HepG2 (cell line): ENCODE measurements at regions not wholly inside any gene's neighbourhood (a gene's known extent, or its start where the extent isn't known, plus 50 kb on each side); places are given as distances from the start of the nearest gene placed in this dataset.

Experiments
- ATAC-seq: fragments of 200-7000 bp; cut with Tn5 transposase; 3 replicates; pipeline ENCODE4 v1.9.1; 2020; ENCODE audit warnings: mild to moderate bottlenecking, moderate library complexity
- BruUV-seq: library from RNA; stranded (reverse); fragments of 400-500 nt; replicated peaks from 2 replicates; lab custom pipeline; 2021; lab: Mats Ljungman, UMichigan
- CTCF ChIA-PET: fragments of 300-600 bp; formaldehyde crosslinking; extraction: SDS; loops from one replicate; lab custom pipeline; 2021; ENCODE audit warnings: low total read pairs, inconsistent platforms, low intra/inter-chr PET ratio; lab: Yijun Ruan, JAX
- POLR2A ChIA-PET: fragments of 350-600 bp; sonication (Branson Sonifier 250); formaldehyde crosslinking; loops from one replicate; lab custom pipeline; 2020; ENCODE audit warnings: antibody characterized with exemption, inconsistent platforms; lab: Yijun Ruan, JAX
- DNase-seq: peaks from one replicate; pipeline ENCODE4 v3.0.0-alpha.2; 2015; ENCODE audit warnings: low spot score
- FAIRE-seq: peaks from 3 replicates; lab custom pipeline; 2011; peaks lifted over from hg19 to GRCh38; lab: Jason Lieb, UNC
- H2AFZ ChIP-seq: one replicate; pipeline ENCODE4 v1.6.1; 2011; ENCODE audit warnings: low read length, inconsistent platforms
- H3K27ac ChIP-seq: fragments of 300-600 bp; 3 replicates; pipeline ENCODE4 v1.8.0; 2011; ENCODE audit warnings: mixed run types, mild to moderate bottlenecking, mixed read lengths, low read length, inconsistent platforms; ENCODE audit not compliant: insufficient read depth; ENCODE audit errors: extremely low read length
- H3K27me3 ChIP-seq, 2 experiments: fragments of 200-600 bp in 1 of 2; 2 replicates in 1 of 2; 3 replicates in 1 of 2; pipeline versions ENCODE4 v1.6.0 to v1.8.0; 2011; ENCODE audit warnings: low read length in 2 of 2, mild to moderate bottlenecking in 2 of 2, moderate library complexity in 2 of 2, inconsistent platforms in 1 of 2; ENCODE audit not compliant: insufficient read depth in 2 of 2, control insufficient read depth in 1 of 2
- H3K36me3 ChIP-seq, 2 experiments: fragments of 200-600 bp in 1 of 2; replicated peaks in 1 of 2; 2 replicates in 1 of 2; 3 replicates in 1 of 2; pipeline versions ENCODE4 v1.5.1 to v1.8.0; 2011; ENCODE audit warnings: low read length in 2 of 2, inconsistent platforms in 1 of 2; ENCODE audit not compliant: insufficient read depth in 2 of 2, control insufficient read depth in 1 of 2
- H3K4me1 ChIP-seq: 2 replicates; pipeline ENCODE4 v1.5.1; 2012; ENCODE audit warnings: low read length, inconsistent platforms; ENCODE audit not compliant: insufficient read depth
- H3K4me2 ChIP-seq: 2 replicates; pipeline ENCODE4 v1.6.0; 2011; ENCODE audit warnings: low read depth, low read length, inconsistent platforms
- H3K4me3 ChIP-seq, 3 experiments: fragments of 200-600 bp in 1 of 3; sonication (generic), shearing (Covaris generic) in 1 of 3; replicated peaks in 1 of 3; 2 replicates each; pipeline ENCODE4 v1.5.1; 2011 to 2016; ENCODE audit warnings: low read length in 3 of 3, inconsistent platforms in 2 of 3, low read depth in 2 of 3, mild to moderate bottlenecking in 2 of 3, control low read depth in 1 of 3, mixed read lengths in 1 of 3; ENCODE audit not compliant: insufficient read depth in 1 of 3
- H3K79me2 ChIP-seq: one replicate; pipeline ENCODE4 v1.6.1; 2011; ENCODE audit warnings: low read length, inconsistent platforms; ENCODE audit not compliant: insufficient read depth
- H3K9ac ChIP-seq: 2 replicates; pipeline ENCODE4 v1.6.0; 2011; ENCODE audit warnings: mild to moderate bottlenecking, low read depth, low read length, inconsistent platforms; ENCODE audit not compliant: insufficient read depth
- H3K9me3 ChIP-seq: 2 replicates; pipeline ENCODE4 v1.5.1; 2012; ENCODE audit warnings: mild to moderate bottlenecking, low read length
- H4K20me1 ChIP-seq: 2 replicates; pipeline ENCODE4 v1.6.0; 2011; ENCODE audit warnings: inconsistent platforms, mild to moderate bottlenecking, low read length, moderate library complexity; ENCODE audit not compliant: insufficient read depth
- ATRX ChIP-seq: sonication (generic); formaldehyde crosslinking; IDR thresholded peaks from 2 replicates; pipeline ENCODE4 v1.4.0; 2020; ENCODE audit warnings: missing genetic modification reagents, borderline replicate concordance
- HMGA1 ChIP-seq: sonication (generic); formaldehyde crosslinking; conservative IDR thresholded peaks from 2 replicates; pipeline ENCODE4 v1.4.0; 2020; ENCODE audit warnings: missing genetic modification reagents
- HOXA5 ChIP-seq: sonication (generic); formaldehyde crosslinking; IDR thresholded peaks from 2 replicates; pipeline ENCODE4 v1.4.0; 2020; ENCODE audit warnings: missing genetic modification reagents
- NRL ChIP-seq: sonication (generic); formaldehyde crosslinking; IDR thresholded peaks from 2 replicates; pipeline ENCODE4 v1.5.0; 2020; ENCODE audit warnings: missing genetic modification reagents, mild to moderate bottlenecking, moderate library complexity, borderline replicate concordance
- POLR2A ChIP-seq, 2 experiments: IDR thresholded peaks; 2 replicates each; pipeline ENCODE4 v1.6.1; 2011; ENCODE audit warnings: low read depth in 2 of 2, low read length in 2 of 2, mild to moderate bottlenecking in 1 of 2, moderate library complexity in 1 of 2; ENCODE audit not compliant: insufficient read depth in 1 of 2
- ZNF121 ChIP-seq: sonication (generic); formaldehyde crosslinking; IDR thresholded peaks from 2 replicates; pipeline ENCODE4 v1.5.0; 2020; ENCODE audit warnings: mild to moderate bottlenecking, missing genetic modification reagents
- ZNF451 ChIP-seq: sonication (generic); formaldehyde crosslinking; IDR thresholded peaks from 2 replicates; pipeline ENCODE4 v1.5.0; 2020; ENCODE audit warnings: mild to moderate bottlenecking, missing genetic modification reagents
- ZNF556 ChIP-seq: sonication (generic); formaldehyde crosslinking; IDR thresholded peaks from 2 replicates; pipeline ENCODE4 v1.4.0; 2020; ENCODE audit warnings: mild to moderate bottlenecking, missing genetic modification reagents, borderline replicate concordance
- ZNF607 ChIP-seq: sonication (generic); formaldehyde crosslinking; IDR thresholded peaks from 2 replicates; pipeline ENCODE4 v1.5.1; 2020; ENCODE audit warnings: missing genetic modification reagents, mild to moderate bottlenecking, borderline replicate concordance
- ZNF766 ChIP-seq: sonication (generic); formaldehyde crosslinking; IDR thresholded peaks from 2 replicates; pipeline ENCODE4 v1.5.0; 2020; ENCODE audit warnings: missing genetic modification reagents, borderline replicate concordance
- ZNF841 ChIP-seq: sonication (generic); formaldehyde crosslinking; IDR thresholded peaks from 2 replicates; pipeline ENCODE4 v1.8.1; 2023; ENCODE audit warnings: missing genetic modification reagents, borderline replicate concordance
- WGBS: methylation state at CpG from one replicate; pipeline ENCODE4 v1.1.6; 2017; ENCODE audit warnings: low lambda C conversion rate; 5-methylcytosine and 5-hydroxymethylcytosine counted together
- in situ Hi-C: cut with HindIII; loops from 2 replicates; pipeline ENCODE4 v1.10.0; 2017; ENCODE audit warnings: low pct_unique_long_range_greater_than_20kb; ENCODE audit not compliant: extremely low pct_ligation_motif_present
- intact Hi-C: fragments of 100-400 bp; cut with micrococcal nuclease; formaldehyde crosslinking; loops from one replicate; pipeline ENCODE4 v1.10.0; 2022; ENCODE audit not compliant: unreplicated experiment
- TF ChIP-seq, protein P1 (sequence below): sonication (generic); formaldehyde crosslinking; IDR thresholded peaks from 2 replicates; pipeline ENCODE4 v1.5.1; 2020; ENCODE audit warnings: mild to moderate bottlenecking, missing genetic modification reagents, moderate library complexity

- H3K27ac ChIP-seq = no peak overlapping the region
- DNase-seq = no peak
Observed at GRCh38 chr17:72457712-72458111, 336.9 kb downstream of the SOX9 start.

DNA sequence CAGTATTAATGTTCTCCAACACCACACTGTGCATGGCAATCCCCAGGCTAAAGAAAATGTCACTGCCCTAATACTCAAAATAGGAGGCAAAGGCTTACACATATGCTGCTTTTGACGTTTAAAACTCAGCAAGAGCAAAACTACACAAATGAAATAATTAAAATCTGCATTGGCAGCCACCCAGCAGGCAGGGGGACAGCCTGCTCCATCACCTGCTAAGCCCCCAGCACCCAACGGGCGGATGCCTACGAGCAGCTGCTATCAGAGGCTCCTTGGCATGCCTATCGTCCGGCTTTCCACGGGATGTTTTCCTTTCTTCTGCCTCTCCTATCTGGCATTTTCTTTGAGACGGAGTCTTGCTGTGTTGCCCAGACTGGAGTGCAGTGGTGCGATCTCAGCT is 337.5 kb downstream of the SOX9 start:
- Histone ChIP-seq H3K79me2 (peaks cover 81% of the 10 kb centered on the region), H3K36me3 (no peaks in the 10 kb centered on the region), H3K4me1 (peaks cover 65% of the 10 kb centered on the region), H3K9me3 (no peaks in the 10 kb centered on the region), H3K27ac (no peak overlapping the region), H2AFZ (no peak overlapping the region), H3K27me3 (no peaks in the 10 kb centered on the region), H4K20me1 (no peaks in the 10 kb centered on the region), H3K4me2 (no peak overlapping the region), H3K9ac (no peak overlapping the region), H3K4me3 (no peak overlapping the region)
- intact Hi-C loops = no loop called here
- WGBS = 98% methylated on average over 9 of the region's 9 CpGs
- no peak for ATAC-seq
- CTCF ChIA-PET = no interaction called here
- BruUV-seq = no TSS peak
- no peak for FAIRE-seq
- in situ Hi-C loops = no loop called here
- DNase-seq = no peak
- POLR2A ChIA-PET = no interaction called here
- TF ChIP-seq ATRX (CRISPR knock-in tag) = no peak
- no peak for TF ChIP-seq ZNF766
- TF ChIP-seq ZNF121 (CRISPR knock-in tag) = peak; percentile 25; the same call in 1 of the 2 replicates
- TF ChIP-seq, protein P1, sequence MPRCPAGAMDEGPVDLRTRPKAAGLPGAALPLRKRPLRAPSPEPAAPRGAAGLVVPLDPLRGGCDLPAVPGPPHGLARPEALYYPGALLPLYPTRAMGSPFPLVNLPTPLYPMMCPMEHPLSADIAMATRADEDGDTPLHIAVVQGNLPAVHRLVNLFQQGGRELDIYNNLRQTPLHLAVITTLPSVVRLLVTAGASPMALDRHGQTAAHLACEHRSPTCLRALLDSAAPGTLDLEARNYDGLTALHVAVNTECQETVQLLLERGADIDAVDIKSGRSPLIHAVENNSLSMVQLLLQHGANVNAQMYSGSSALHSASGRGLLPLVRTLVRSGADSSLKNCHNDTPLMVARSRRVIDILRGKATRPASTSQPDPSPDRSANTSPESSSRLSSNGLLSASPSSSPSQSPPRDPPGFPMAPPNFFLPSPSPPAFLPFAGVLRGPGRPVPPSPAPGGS = no peak
- TF ChIP-seq ZNF556 (CRISPR knock-in tag) = no peak
- no peak for TF ChIP-seq ZNF451

More at GRCh38 chr17:72457712-72458111, 336.9 kb downstream of the SOX9 start:
- no peaks in the 10 kb centered on the region for H3K36me3 ChIP-seq
- BruUV-seq = no TSS peak
- H3K79me2 ChIP-seq = peaks cover 84% of the 10 kb centered on the region
- no peak for ATAC-seq
- H3K4me2 ChIP-seq = no peak overlapping the region
- H3K4me3 ChIP-seq = no peak overlapping the region
- ChIA-PET POLR2A (interaction anchor here (0.7 kb wide), 1 partner anchor 225 kb away, joined by 5 read pairs; no protein-coding TSS in a partner anchor), CTCF (no interaction called here)
- H2AFZ ChIP-seq = no peak overlapping the region
- H3K27me3 ChIP-seq = no peaks in the 10 kb centered on the region
- in situ Hi-C loops (no loop called here), intact Hi-C loops (no loop called here)
- H4K20me1 ChIP-seq = no peaks in the 10 kb centered on the region
- no peak for TF ChIP-seq HMGA1 (CRISPR knock-in tag)
- no peak for TF ChIP-seq ZNF607 (CRISPR knock-in tag)
- no peak for TF ChIP-seq NRL (CRISPR knock-in tag)
- TF ChIP-seq POLR2A (IDR thresholded peaks at IDR 0.05; ENCODE audit: insufficient read depth in 1 of 2, low read depth in 2 of 2, low read length in 2 of 2) = no peak
- TF ChIP-seq HOXA5 (CRISPR knock-in tag) = no peak
- no peak for TF ChIP-seq ZNF841 (CRISPR knock-in tag)
- 98% methylated on average over 5 of the region's 5 CpGs for WGBS
- FAIRE-seq = no peak
- no peaks in the 10 kb centered on the region for H3K9me3 ChIP-seq
- H3K4me1 ChIP-seq = peaks cover 67% of the 10 kb centered on the region
- H3K9ac ChIP-seq = no peak overlapping the region
